Thyroid gland (tissue), 4 donors: ENCODE measurements at regions not wholly inside any gene's neighbourhood (a gene's known extent, or its start where the extent isn't known, plus 50 kb on each side); places are given as distances from the start of the nearest gene placed in this dataset.

ENCODE experiments used
- DNase-seq, 2 donors: peaks; one replicate each; pipeline ENCODE4 v3.0.0-alpha.2; 2019
- H3K27ac ChIP-seq, 3 donors: fragments of 200-600 bp; sonication (generic); 1 replicate in 2 of 3; 2 replicates in 1 of 3; pipeline ENCODE4 v1.5.1; 2016 to 2019; ENCODE audit warnings: mild to moderate bottlenecking in 1 of 3, moderate library complexity in 1 of 3
- H3K27me3 ChIP-seq: fragments of 200-600 bp; sonication (generic); one replicate; pipeline ENCODE4 v1.5.1; 2019
- H3K36me3 ChIP-seq, 2 donors: fragments of 200-600 bp; sonication (generic); one replicate each; pipeline ENCODE4 v1.5.1; 2016 to 2019
- H3K4me1 ChIP-seq, 2 donors: fragments of 200-600 bp; sonication (generic); one replicate each; pipeline ENCODE4 v1.5.1; 2017 to 2019
- H3K4me3 ChIP-seq, 3 donors: fragments of 200-600 bp; sonication (generic); replicated peaks in 1 of 3; 1 replicate in 2 of 3; 2 replicates in 1 of 3; pipeline ENCODE4 v1.5.1; 2016; ENCODE audit warnings: mild to moderate bottlenecking in 1 of 3
- H3K9me3 ChIP-seq: fragments of 200-600 bp; sonication (generic); one replicate; pipeline ENCODE4 v1.5.1; 2017
- POLR2A ChIP-seq, 2 donors: fragments of 450-650 bp; IDR thresholded peaks; one replicate each; pipeline ENCODE4 v1.6.1; 2017; ENCODE audit warnings: antibody characterized with exemption in 2 of 2, mild to moderate bottlenecking in 2 of 2, moderate library complexity in 1 of 2
- WGBS, 2 donors: methylation state at CpG; one replicate each; pipeline ENCODE4 v1.1.5; 2017; 5-methylcytosine and 5-hydroxymethylcytosine counted together
- intact Hi-C: fragments of 100-400 bp; cut with DNase I; formaldehyde crosslinking; loops from one replicate; pipeline ENCODE4 v1.15.1; 2023
- TF ChIP-seq, protein P1 (sequence below), 6 experiments: fragments of 200-600 bp in 3 of 6; fragments of 450-650 bp in 3 of 6; sonication (generic) in 3 of 6; IDR thresholded peaks; one replicate each; pipeline ENCODE4 v1.5.1; 2016 to 2019; ENCODE audit warnings: antibody characterized with exemption in 6 of 6, mild to moderate bottlenecking in 2 of 6, inconsistent platforms in 1 of 6, moderate library complexity in 1 of 6

DNA sequence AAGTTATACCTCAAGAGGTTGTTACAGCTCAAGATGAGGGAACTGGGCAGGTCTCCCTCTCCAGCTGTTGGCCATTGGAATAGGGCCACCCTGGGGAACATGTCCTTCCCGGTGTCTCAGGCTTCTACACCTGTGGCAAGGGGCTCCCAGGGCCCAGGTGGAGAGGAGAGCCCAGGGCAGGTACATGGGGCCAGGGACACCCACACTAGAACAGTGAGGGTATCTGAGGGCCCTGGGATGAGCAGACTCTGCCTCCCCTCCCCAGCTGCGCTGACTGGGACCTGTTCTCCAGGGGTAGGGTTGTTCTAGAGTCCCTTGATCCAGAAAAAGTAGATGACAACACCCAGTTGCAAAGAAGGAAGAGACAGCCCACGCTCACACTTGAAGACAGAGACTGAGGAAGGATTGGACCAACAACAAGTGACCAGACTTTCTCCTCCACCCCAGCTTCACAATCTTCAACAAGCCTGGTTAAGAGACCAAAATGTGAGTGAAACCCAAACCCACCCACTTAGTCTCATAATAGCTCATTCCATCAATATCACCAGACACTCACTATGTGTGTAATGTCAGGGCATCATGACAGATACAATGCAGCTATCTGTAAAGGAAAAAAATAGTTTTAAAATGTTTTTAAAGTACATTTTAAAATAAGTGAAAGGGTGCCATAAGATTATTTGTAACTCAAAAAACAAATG is 439.3 kb downstream of the NPHP4 start:
- Histone ChIP-seq H3K4me3 (no peak overlapping the region), H3K27ac (no peak overlapping the region), H3K4me1 (no peaks in the 10 kb centered on the region), H3K27me3 (no peaks in the 10 kb centered on the region), H3K36me3 (no peaks in the 10 kb centered on the region), H3K9me3 (no peaks in the 10 kb centered on the region)
- intact Hi-C loops, result no loop called here
- 49 to 50% methylated on average over 2 to 3 of the region's 3 CpGs for WGBS, 2 donors
- no peak for TF ChIP-seq POLR2A (IDR thresholded peaks at IDR 0.05)
- TF ChIP-seq, protein P1, sequence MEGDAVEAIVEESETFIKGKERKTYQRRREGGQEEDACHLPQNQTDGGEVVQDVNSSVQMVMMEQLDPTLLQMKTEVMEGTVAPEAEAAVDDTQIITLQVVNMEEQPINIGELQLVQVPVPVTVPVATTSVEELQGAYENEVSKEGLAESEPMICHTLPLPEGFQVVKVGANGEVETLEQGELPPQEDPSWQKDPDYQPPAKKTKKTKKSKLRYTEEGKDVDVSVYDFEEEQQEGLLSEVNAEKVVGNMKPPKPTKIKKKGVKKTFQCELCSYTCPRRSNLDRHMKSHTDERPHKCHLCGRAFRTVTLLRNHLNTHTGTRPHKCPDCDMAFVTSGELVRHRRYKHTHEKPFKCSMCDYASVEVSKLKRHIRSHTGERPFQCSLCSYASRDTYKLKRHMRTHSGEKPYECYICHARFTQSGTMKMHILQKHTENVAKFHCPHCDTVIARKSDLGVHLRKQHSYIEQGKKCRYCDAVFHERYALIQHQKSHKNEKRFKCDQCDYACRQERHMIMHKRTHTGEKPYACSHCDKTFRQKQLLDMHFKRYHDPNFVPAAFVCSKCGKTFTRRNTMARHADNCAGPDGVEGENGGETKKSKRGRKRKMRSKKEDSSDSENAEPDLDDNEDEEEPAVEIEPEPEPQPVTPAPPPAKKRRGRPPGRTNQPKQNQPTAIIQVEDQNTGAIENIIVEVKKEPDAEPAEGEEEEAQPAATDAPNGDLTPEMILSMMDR (IDR thresholded peaks at IDR 0.05), result no peak
- DNase-seq, result no peak

DNA sequence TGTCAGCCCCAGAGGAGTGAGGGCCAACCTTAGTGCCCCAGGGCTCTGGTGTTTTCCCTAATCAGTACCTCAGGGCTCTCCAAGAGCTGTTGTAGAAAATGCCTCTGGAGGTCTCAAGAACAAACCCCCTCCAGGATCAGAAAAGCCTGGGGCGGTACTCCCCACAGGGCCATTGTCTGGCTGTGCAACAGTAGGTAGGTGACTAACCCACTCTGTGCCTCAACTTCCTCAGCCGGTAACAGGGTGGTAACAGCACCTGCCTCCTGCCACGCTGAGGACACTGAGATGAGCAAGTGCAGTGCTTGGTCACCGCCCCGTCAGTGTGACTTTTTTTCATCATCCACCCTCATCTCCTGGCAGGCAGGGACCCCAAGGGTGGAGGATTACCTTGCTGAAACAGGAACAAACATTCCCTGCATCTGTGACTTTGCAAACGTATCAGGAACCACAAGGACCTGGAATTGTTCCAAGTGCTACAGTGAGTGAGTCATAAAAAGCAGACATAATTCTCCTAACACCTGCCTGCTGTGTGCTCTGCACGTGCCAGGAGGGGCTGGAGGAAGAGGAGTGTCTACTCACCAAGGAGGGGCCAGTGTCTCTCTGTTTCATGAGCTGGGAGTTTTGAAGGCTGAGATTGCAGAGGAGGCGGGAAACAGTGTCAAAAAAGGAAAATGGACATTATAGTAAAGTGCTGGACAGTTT is 440.8 kb downstream of the NPHP4 start:
- H3K27me3 ChIP-seq, result no peaks in the 10 kb centered on the region
- no peaks in the 10 kb centered on the region for H3K4me1 ChIP-seq
- DNase-seq, result no peak
- no peaks in the 10 kb centered on the region for H3K9me3 ChIP-seq
- no peaks in the 10 kb centered on the region for H3K36me3 ChIP-seq
- no peak overlapping the region for H3K4me3 ChIP-seq
- no peak overlapping the region for H3K27ac ChIP-seq
- 58 to 63% methylated on average over 8 of the region's 8 CpGs for WGBS, 2 donors
- TF ChIP-seq, protein P1 (IDR thresholded peaks at IDR 0.05), result no peak
- TF ChIP-seq POLR2A (IDR thresholded peaks at IDR 0.05), result no peak
- intact Hi-C loops, result no loop called here

DNA sequence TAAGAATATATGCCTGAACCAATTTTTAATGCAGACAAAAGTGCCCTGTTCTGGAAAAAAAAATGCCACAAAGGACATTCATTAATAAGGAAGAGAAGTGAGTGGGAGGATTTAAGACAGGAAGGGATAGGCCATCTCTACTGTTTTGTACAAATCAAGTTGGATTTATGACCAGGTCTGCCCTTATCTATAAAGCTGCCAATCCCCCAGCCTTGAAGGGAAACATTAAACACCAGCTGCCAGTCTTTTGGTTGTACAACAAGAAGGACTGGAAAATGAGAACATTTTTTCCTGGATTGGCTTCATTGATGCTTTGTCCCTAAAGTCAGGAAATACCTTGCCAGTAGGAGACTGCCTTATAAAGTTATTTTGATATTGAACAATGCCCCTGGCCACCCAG is 444.0 kb downstream of the NPHP4 start:
- H3K27me3 ChIP-seq, result no peaks in the 10 kb centered on the region
- H3K27ac ChIP-seq, result no peak overlapping the region
- TF ChIP-seq, protein P1 (IDR thresholded peaks at IDR 0.05), result no peak
- no peak overlapping the region for H3K4me3 ChIP-seq
- no peaks in the 10 kb centered on the region for H3K36me3 ChIP-seq
- intact Hi-C loops, result no loop called here
- no peak for DNase-seq
- no peaks in the 10 kb centered on the region for H3K4me1 ChIP-seq
- H3K9me3 ChIP-seq, result no peaks in the 10 kb centered on the region

DNA sequence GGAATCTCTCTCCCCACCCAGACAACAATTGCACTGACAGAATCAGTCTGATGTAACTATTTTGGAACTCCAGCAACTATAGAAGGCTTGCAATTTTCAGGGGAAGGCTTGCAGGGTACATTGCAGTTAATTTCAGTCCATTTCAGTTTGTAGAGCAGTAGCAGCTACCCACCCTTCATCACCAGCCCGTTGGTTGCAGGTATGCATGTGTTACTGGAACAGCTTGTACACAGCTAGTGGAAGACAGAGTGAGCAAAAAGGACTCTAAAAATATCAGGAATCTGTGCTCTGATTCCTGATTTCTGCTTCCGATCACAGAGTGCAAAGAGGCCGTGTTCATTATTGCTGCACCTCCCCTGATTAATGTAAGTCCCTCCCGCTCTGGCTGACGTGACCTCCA is 449.0 kb downstream of the NPHP4 start:
- Histone ChIP-seq H3K27me3 (no peaks in the 10 kb centered on the region), H3K4me3 (no peak overlapping the region), H3K9me3 (no peaks in the 10 kb centered on the region), H3K27ac (no peak overlapping the region), H3K36me3 (no peaks in the 10 kb centered on the region), H3K4me1 (no peaks in the 10 kb centered on the region)
- TF ChIP-seq, protein P1 (IDR thresholded peaks at IDR 0.05), result no peak
- no peak for TF ChIP-seq POLR2A (IDR thresholded peaks at IDR 0.05)
- intact Hi-C loops, result no loop called here
- 59 to 66% methylated on average over 5 of the region's 5 CpGs for WGBS, 2 donors
- DNase-seq, result no peak

DNA sequence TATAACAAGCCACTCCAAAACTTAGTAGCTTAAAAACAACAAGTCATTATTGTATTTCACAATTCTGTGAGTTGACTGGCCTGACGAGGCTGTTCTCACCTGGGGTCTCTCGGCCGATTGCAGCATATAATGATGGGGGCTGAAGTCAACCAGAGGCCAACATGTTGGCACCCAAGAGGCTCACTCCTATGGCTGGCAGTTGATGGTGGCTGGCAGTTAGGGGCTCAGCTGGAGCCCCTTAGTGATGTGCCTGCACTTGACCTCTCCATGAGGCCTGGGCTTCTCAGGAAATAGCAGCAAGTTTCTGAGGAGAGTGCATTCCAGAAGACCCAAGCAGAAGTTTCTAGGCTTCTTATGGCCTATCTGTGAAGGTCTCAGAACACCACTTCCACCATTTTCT is 459.4 kb downstream of the NPHP4 start:
- intact Hi-C loops, result no loop called here
- no peaks in the 10 kb centered on the region for H3K36me3 ChIP-seq
- TF ChIP-seq POLR2A (IDR thresholded peaks at IDR 0.05), result no peak
- TF ChIP-seq, protein P1 (IDR thresholded peaks at IDR 0.05), result no peak
- no peak for DNase-seq
- 85 to 95% methylated on average over 3 of the region's 3 CpGs for WGBS, 2 donors
- H3K27ac ChIP-seq, result no peak overlapping the region
- H3K9me3 ChIP-seq, result no peaks in the 10 kb centered on the region
- no peak overlapping the region for H3K4me3 ChIP-seq
- H3K27me3 ChIP-seq, result no peaks in the 10 kb centered on the region
- no peaks in the 10 kb centered on the region for H3K4me1 ChIP-seq
